ENCODE measurements at regions not wholly inside any gene's neighbourhood (a gene's known extent, or its start where the extent isn't known, plus 50 kb on each side); places are given as distances from the start of the nearest gene placed in this dataset.
"Not testable (repeated sequence)": the region's sequence is repeated elsewhere in the genome, so short reads cannot be mapped to it uniquely, and the experiment has no call there.

DNA sequence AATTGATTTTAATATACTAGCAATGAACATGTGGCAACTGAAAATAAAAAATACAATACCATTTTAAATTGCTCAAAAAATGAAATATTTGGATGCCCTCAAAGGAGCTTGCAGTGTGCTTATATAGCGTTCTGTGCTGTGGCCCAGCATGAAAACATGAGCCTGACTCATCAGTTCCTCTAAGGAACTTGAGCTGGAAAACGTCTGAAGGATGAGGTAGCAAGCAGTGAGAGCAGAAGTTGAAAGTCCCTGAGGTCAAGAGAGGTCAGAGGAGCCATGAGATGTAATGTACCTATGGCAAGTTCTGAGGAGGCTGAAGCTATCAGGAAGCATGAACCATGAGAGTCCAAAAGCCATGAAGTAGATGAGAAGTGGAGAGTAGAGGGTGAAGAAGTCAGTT lies 59.7 kb downstream of the HMGB3 start:
- no peak for DNase-seq

DNA sequence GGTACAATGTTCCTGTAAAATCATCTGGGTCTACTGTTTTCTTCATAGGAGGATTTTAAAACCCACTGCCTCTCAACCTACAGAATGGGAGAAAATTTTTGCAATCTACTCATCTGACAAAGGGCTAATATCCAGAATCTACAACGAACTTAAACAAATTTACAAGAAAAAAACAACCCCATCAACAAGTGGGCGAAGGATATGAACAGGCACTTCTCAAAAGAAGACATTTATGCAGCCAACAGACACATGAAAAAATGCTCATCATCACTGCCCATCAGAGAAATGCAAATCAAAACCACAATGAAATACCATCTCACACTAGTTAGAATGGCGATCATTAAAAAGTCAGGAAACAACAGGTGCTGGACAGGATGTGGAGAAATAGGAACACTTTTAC lies 83.2 kb downstream of the HMGB3 start:
- DNase-seq, result not testable (repeated sequence)

DNA sequence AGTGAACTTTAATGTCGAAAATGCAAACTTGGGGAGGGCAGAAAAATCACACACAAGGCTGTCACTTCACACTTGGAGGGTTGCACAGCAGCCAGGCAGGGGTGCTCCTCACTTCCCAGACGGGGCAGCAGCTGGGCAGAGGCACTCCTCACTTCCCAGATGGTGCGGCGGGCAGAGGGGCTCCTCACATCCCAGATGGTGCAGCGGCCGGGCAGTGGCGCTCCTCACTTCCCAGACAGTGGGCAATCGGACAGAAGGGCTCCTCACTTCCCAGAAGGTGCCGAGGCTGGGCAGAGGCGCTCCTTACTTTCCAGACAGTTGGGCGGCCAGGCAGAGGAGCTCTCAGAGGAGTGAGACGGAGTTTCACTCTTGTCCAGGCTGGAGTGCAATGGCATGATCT lies 90.6 kb downstream of the HMGB3 start:
- no peak for DNase-seq

DNA sequence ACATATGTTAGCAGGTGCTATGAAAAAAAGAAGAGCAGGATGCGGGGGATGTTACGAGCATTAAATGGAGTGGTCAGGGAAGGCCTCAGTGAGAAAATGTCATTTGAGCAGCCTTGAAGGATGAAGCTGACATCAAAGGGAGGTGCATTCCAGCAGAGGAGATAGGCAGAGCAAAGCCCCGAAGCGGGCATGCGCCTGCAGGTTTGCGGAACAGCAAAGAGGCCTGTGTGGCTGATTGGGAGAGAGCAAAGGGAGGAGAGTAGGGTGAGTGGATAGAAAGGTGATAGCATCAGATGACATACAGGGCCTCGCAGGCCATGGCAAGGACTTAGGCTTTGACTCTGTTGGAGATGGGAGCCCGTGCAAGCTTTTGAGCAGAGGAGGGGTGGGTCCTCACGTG lies 95.4 kb upstream of the GPR50 start:
- DNase-seq, result no peak

DNA sequence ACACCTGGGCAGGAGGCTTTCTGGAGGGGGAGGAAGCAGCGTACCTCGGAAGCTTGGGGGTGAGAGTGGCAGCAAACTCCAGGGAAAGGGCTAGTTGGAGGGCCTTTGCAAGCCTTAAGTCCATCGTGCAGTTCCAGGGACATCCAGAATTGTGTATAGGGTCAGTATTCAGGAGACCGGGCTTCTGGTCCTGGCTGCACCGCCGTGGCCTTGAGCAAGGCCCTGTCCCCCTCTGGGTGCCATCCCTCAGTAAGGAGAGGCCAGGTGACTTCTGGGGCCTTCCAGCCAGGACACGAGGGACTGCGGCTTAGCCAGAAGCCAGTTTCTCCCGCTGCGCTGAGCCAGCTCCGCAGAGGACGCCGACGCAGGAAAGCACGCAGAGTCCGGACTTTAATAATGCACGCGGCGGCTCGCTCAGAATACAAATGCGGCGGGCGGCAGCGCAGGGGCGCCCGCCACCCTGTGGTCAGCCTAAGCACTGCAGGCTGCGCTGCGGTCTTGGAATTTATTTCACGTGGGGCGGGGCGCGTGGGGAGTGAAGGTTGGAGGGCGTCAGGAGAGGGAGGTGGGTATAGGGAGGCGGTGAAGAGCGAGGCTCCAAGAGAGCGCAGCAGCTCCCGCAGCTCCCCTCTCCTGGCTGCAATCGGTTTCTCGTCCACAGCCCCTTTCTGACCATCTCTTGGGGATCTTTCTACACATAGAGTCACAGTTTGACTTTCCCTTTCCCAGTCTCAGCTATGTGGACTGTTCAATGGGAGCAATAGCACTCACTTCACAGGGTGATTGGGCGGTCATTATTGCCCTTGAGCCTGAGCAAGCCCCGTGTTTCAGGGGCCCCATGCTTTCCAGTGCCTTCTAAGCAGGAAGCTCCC lies 94.1 kb upstream of the GPR50 start:
- peak; percentile 33 for DNase-seq

DNA sequence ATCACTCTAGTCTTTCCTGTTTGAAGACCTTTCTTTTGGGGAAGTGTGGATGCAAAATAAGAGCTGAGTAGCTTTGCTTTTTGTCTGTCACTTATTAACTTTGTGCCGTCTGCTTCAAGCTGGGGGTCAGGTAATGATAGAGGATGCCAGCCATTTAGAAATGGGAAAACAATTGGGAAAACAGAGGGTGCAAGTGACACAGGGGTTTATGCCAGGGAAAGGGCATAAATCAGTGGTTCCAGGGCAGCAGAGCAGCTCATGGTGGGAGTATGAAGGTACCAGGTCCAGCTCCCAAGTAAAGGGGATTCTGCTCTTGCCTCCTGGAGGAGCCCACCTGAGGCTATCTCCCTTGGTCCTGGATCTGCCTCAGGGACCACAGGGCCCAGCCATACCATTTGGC lies 91.9 kb upstream of the GPR50 start:
- DNase-seq, result no peak

DNA sequence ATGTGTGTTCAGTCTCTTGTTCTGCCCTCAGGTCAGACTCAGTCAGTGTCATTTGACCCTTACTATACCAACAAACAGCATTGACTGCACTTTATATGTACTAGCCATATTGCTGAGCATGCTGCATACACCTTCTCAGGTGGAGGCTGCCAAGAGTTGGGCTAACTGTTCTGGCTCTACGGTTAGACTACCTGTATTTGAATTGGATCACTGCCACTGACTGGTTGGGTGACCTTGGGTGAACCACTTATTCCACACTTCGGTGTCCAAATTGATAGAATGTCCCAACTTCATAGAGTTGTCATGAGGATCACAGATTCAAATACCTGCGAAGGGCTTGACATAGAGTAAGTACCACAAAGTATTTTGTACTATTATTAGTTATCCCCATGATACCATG lies 91.2 kb upstream of the GPR50 start:
- DNase-seq, result no peak

DNA sequence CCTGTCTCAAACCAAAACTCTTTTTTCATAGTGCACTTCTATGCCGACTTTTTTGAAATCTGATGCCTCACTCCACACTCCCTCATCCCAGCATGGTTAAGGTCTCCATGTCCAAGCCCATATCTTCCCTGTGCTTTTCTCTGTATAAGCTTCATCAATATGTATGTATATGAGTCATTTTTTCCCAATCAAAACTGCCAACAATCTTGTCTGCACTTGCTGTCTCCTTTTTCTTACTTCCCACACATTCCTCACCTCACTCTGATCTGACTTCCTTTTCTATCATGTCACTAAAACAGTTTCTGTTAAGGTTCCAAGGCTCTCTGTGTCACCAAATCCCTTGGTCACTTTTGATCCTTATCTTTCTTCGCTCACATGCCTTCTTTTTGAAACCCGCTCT lies 88.2 kb upstream of the GPR50 start:
- DNase-seq, result no peak

DNA sequence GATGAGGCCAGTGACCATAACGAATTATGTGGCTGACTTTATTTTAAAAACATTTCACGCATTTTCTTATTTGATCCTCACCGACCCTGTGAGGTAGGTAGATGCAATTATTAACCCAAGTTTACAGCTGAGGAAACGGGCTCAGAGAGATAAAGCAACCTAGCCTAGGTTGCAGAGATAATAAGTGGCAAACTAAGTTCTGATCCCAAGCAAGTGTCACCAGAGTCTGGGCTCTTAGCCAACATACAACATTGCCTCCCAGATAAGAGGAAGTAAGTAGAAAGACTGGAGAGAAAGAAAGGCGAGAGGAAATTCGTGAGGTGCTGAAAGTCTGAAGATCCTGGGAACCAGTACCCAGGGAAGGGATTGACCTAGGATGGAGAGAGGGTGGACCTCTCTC lies 77.4 kb upstream of the GPR50 start:
- DNase-seq, result no peak

DNA sequence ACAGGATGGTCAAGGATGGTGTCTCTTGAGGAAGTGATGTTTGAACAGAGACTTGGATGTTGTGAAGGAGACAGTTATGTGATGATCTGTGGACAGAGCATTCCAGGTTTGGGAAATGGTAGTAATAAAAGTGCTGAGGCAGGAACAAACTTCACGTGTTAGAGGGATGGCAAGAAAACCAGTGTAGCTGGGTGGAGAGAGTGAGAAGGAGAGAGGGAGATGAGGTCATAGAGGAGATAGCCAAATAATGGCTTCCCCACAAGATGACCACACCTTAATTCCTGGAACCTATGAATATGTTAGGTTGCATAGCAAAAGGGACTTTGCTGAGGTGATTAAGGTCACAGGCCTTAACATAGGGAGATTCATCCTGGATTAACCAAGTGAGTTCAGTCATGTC lies 75.6 kb upstream of the GPR50 start:
- DNase-seq, result no peak

DNA sequence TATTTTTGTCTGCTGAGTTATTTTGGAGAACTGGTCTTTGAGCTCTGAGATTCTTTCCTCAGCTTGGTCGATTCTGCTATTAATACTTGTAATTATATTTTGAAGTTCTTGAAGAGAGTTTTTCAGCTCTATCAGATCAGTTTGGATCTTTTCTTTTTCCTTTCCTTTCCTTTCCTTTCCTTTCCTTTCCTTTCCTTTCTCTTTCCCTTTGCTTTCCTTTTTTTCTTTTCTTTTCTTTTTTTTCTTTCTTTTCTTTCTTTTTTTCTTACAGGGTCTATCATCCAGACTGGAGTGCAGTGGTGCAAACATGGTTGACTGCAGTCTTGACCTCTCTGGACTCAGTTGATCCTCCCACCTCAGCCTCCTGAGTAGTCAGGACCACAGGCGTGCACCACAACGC lies 63.2 kb upstream of the GPR50 start:
- DNase-seq, result not testable (repeated sequence)
